ENCODE measurements at regions not wholly inside any gene's neighbourhood (a gene's known extent, or its start where the extent isn't known, plus 50 kb on each side); places are given as distances from the start of the nearest gene placed in this dataset.

DNA sequence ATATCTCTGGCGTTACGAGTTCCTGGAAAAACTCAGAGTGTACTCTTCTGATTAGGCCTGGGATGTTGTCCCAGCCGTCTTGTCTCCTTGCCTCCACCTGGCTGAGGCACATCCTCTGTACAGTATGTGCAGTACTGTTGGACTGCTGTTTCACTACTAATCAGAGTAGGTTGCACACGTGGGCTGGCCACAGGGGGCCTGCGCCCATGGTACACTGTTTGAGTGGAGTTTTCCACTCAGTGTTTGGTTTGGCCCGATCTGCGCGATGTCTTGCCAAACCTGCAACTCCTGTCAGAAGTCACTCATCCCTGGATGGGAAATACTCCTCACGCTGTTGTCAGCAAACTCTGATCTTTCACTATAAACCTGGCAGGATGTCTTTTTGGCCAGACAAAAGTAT lies 189.6 kb upstream of the CSNK1A1L start:
- no peaks in the 10 kb centered on the region for H3K36me3 ChIP-seq
- H3K4me3 ChIP-seq: no peak overlapping the region
- peak; percentile 71 for DNase-seq (ENCODE audit: low spot score)
- no peak for TF ChIP-seq CTCF (IDR thresholded peaks at IDR 0.05)
- H3K9me3 ChIP-seq: no peaks in the 10 kb centered on the region
- peaks cover 0 to 16% of the 10 kb centered on the region in 2 donors for H3K4me1 ChIP-seq
- no peaks in the 10 kb centered on the region for H3K27me3 ChIP-seq
- H3K27ac ChIP-seq: peak overlapping the region in 1 of 2 donors; percentile 41

GRCh38 chr13:37294472-37294871 lies 189.0 kb upstream of the CSNK1A1L start:
- TF ChIP-seq CTCF (IDR thresholded peaks at IDR 0.05): no peak
- Histone ChIP-seq H3K4me3 (no peak overlapping the region), H3K4me1 (peaks cover 0 to 17% of the 10 kb centered on the region in 2 donors), H3K27me3 (no peaks in the 10 kb centered on the region), H3K9me3 (no peaks in the 10 kb centered on the region), H3K27ac (no peak overlapping the region), H3K36me3 (no peaks in the 10 kb centered on the region)
- DNase-seq (ENCODE audit: low spot score): no peak

- no peaks in the 10 kb centered on the region for H3K27me3 ChIP-seq
- DNase-seq (ENCODE audit: low spot score): no peak
- no peaks in the 10 kb centered on the region for H3K9me3 ChIP-seq
- peaks cover 0 to 25% of the 10 kb centered on the region in 2 donors for H3K4me1 ChIP-seq
- TF ChIP-seq CTCF (IDR thresholded peaks at IDR 0.05): no peak
- no peaks in the 10 kb centered on the region for H3K36me3 ChIP-seq
- no peak overlapping the region for H3K4me3 ChIP-seq
- H3K27ac ChIP-seq: no peak overlapping the region
Measured at GRCh38 chr13:37293295-37293694, 187.8 kb upstream of the CSNK1A1L start.

- H3K27me3 ChIP-seq: no peaks in the 10 kb centered on the region
- H3K4me3 ChIP-seq: no peak overlapping the region
- no peaks in the 10 kb centered on the region for H3K36me3 ChIP-seq
- TF ChIP-seq CTCF (IDR thresholded peaks at IDR 0.05): no peak
- peaks cover 0 to 3% of the 10 kb centered on the region in 2 donors for H3K9me3 ChIP-seq
- H3K4me1 ChIP-seq: peaks cover 0 to 24% of the 10 kb centered on the region in 2 donors
- H3K27ac ChIP-seq: no peak overlapping the region
- no peak for DNase-seq (ENCODE audit: low spot score)
Measured at GRCh38 chr13:37290716-37291505, 185.4 kb upstream of the CSNK1A1L start.

DNA sequence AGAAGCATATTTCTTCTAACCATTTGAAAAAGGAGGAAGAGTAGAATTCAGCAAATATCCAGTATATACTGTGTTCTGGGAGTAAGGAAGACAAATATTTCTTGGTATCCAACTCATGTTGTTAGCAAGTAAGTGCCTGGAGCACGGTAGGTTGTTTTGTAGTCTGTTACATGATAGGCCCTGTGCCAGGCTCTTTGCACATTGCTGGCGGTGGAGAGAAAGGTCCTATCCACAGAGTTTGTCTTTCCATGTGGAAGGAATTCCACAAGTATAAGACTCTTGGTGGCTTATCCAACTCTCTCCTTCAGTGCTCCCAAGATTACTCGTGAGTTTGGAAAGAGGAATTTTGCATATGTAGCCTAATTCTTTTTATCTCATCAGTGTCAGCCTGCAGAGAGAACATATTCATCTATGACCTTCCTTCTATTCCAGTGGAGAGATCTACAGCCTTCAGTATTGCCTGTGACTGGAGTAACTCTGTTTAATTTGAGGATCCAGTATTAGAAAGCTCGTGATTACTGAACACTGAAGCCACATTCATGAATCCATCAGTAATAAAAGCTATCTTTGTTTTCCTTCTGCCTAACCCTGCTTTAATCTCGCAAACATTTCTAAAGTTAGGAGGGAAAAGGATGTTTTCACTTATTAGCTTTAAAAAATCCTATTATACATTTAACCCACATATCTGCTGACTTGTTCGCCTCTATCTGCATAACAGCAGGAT lies 183.9 kb upstream of the CSNK1A1L start:
- no peak overlapping the region for H3K4me3 ChIP-seq
- peaks cover 0 to 9% of the 10 kb centered on the region in 2 donors for H3K4me1 ChIP-seq
- no peak for TF ChIP-seq CTCF (IDR thresholded peaks at IDR 0.05)
- peak overlapping the region in 1 of 2 donors; percentile 59 for H3K27ac ChIP-seq
- H3K27me3 ChIP-seq: no peaks in the 10 kb centered on the region
- peaks cover 0 to 3% of the 10 kb centered on the region in 2 donors for H3K9me3 ChIP-seq
- H3K36me3 ChIP-seq: no peaks in the 10 kb centered on the region
- DNase-seq (ENCODE audit: low spot score): no peak

Data from right atrium auricular region (tissue), 2 donors.